MG63 (cell line): ENCODE measurements at regions not wholly inside any gene's neighbourhood (a gene's known extent, or its start where the extent isn't known, plus 50 kb on each side); places are given as distances from the start of the nearest gene placed in this dataset.

Experiments
- DNase-seq: peaks from one replicate; pipeline ENCODE4 v3.0.0-alpha.2; 2020
- H3K27me3 ChIP-seq: fragments of 250-450 bp; sonication (Bioruptor Pico); 2 replicates; pipeline ENCODE4 v1.5.1; 2020; ENCODE audit warnings: mild to moderate bottlenecking, moderate library complexity
- H3K36me3 ChIP-seq: fragments of 250-450 bp; sonication (Bioruptor Pico); 2 replicates; pipeline ENCODE4 v1.5.1; 2020; ENCODE audit warnings: mild to moderate bottlenecking, moderate library complexity
- H3K4me3 ChIP-seq: fragments of 250-450 bp; sonication (Bioruptor Pico); 2 replicates; pipeline ENCODE4 v1.5.1; 2020; ENCODE audit warnings: mild to moderate bottlenecking, moderate library complexity
- H3K9me3 ChIP-seq: fragments of 250-450 bp; sonication (Bioruptor Pico); 2 replicates; pipeline ENCODE4 v1.5.1; 2020; ENCODE audit warnings: mild to moderate bottlenecking, moderate library complexity

DNA sequence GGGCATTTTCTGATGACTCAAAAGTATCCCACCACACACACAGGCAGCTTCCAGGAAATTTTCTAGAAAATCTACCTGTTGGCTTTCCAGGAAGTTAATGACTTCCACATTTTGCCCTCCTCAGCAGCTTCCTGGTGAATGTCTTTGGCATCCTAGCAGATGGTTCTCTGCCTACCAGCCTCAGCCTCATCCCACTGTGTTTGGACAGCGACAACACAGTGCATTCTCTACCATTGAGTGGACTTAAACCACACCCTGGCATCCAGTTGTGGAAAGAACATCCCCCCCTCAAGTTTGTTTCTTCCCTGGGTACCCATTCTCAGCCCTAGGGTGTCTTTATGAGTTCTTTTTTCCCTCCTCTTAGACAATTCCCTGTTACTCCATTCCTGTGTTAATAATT lies 50.8 kb upstream of the GADL1 start:
- H3K27me3 ChIP-seq = no peaks in the 10 kb centered on the region
- no peak for DNase-seq
- no peaks in the 10 kb centered on the region for H3K9me3 ChIP-seq
- H3K4me3 ChIP-seq = no peak overlapping the region
- no peaks in the 10 kb centered on the region for H3K36me3 ChIP-seq

- DNase-seq = no peak
- Histone ChIP-seq H3K9me3 (no peaks in the 10 kb centered on the region), H3K4me3 (no peak overlapping the region), H3K27me3 (no peaks in the 10 kb centered on the region), H3K36me3 (no peaks in the 10 kb centered on the region)
Observed at GRCh38 chr3:30948426-30948825, 54.0 kb upstream of the GADL1 start.

DNA sequence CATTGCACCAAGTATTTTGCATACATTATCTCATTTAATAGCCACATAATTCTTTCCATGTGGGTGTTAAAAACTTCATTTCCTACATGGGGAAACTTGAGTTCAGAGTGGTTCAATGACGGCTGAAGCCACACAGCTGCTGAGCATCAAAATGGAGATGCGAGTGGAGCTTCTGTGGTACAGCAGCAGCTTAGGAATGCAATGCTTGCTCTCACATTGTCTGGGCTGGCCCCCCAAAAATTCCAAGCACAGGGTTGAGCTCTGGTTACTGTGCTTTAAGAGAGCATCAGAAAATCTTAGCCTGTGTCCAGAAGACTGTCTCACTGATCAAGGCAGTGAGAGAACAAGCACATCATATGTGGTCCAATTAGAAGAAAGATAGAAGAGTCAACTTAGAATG lies 57.4 kb upstream of the GADL1 start:
- Histone ChIP-seq H3K36me3 (no peaks in the 10 kb centered on the region), H3K27me3 (no peaks in the 10 kb centered on the region), H3K4me3 (no peak overlapping the region), H3K9me3 (no peaks in the 10 kb centered on the region)
- no peak for DNase-seq

DNA sequence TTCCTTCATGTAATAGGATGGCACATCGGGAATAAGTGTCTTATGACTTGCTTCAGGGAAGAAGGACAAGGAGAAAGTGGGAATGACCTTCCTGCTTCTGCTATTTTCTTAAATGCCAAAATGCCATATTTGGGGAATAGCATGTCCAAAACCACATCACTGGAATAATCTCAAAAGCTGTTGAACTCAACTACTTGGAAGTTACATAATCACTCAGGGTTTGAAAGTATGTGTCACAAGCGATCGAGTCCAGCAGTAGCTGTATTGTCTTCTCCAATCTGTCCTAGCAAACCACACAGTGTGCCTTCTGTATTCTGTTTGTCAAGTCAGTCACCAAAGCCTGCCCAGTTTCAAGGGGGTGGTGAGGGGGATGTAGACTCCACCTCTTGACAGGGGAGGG lies 58.3 kb upstream of the GADL1 start:
- DNase-seq = no peak
- Histone ChIP-seq H3K4me3 (no peak overlapping the region), H3K27me3 (no peaks in the 10 kb centered on the region), H3K9me3 (no peaks in the 10 kb centered on the region), H3K36me3 (no peaks in the 10 kb centered on the region)

DNA sequence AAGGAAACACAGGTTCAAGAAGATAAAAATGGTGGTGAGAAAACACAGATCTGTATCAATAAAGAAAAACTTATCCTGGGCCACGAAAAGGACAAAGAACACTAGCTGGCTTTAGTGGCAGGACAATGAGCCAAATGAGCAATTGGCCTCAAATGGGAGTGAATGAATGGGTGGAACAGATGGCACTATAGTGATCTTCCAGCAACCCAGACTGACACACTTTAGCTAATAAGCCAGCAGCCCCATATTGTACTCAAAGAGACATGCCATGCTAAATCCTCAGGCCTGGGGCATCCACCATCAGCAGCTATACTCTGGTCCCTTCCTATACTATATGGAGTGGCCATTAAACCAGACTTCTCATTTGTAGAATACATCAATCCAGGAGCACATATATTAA lies 60.0 kb upstream of the GADL1 start:
- no peaks in the 10 kb centered on the region for H3K27me3 ChIP-seq
- no peaks in the 10 kb centered on the region for H3K9me3 ChIP-seq
- no peaks in the 10 kb centered on the region for H3K36me3 ChIP-seq
- no peak overlapping the region for H3K4me3 ChIP-seq
- DNase-seq = no peak

GRCh38 chr3:30962084-30962483 lies 67.6 kb upstream of the GADL1 start:
- H3K27me3 ChIP-seq = no peaks in the 10 kb centered on the region
- H3K36me3 ChIP-seq = no peaks in the 10 kb centered on the region
- no peak overlapping the region for H3K4me3 ChIP-seq
- H3K9me3 ChIP-seq = no peaks in the 10 kb centered on the region
- no peak for DNase-seq

DNA sequence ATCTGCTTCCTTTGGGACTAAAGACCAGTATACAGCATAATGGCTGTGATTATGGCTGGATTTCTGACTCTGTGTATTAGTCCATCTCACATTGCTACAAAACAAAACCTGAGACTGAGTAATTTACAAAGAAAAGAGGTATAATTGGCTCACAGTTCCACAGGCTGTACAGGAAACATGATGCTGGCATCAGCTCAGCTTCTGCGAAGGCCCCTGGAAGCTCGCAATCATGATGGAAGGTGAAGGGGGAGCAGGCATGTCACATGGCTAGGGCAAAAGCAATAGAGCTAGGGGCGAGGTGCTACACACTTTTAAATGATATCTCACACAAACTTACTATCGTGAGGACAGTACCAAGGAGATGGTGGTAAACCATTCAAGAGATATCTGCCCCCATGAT lies 68.0 kb upstream of the GADL1 start:
- Histone ChIP-seq H3K9me3 (no peaks in the 10 kb centered on the region), H3K27me3 (no peaks in the 10 kb centered on the region), H3K36me3 (no peaks in the 10 kb centered on the region), H3K4me3 (no peak overlapping the region)
- DNase-seq = no peak

GRCh38 chr3:30963223-30963722 lies 68.8 kb upstream of the GADL1 start:
- Histone ChIP-seq H3K9me3 (no peaks in the 10 kb centered on the region), H3K36me3 (no peaks in the 10 kb centered on the region), H3K4me3 (no peak overlapping the region), H3K27me3 (no peaks in the 10 kb centered on the region)
- DNase-seq = no peak

DNA sequence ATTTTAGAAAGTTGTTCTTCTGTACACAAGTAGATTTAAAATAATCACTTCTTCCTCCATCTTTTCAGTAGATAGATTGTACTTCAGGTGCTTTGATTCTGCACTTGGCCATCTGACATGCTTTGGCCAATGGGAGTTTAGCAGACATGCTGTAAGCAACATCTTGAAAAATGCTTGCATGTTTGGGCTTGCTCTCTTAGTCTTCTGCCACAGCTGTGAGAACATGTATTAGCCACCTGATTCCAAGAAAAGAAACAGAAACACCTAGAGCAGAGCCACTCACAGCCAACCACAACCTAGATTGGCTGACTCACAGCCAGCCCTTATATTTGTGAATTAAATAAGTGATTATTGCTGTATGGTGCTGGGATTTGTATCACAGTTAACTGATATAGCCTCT lies 70.2 kb upstream of the GADL1 start:
- Histone ChIP-seq H3K36me3 (no peaks in the 10 kb centered on the region), H3K9me3 (no peaks in the 10 kb centered on the region), H3K4me3 (no peak overlapping the region), H3K27me3 (no peaks in the 10 kb centered on the region)
- DNase-seq = no peak

GRCh38 chr3:30966896-30967295 lies 72.4 kb upstream of the GADL1 start:
- Histone ChIP-seq H3K4me3 (no peak overlapping the region), H3K36me3 (no peaks in the 10 kb centered on the region), H3K27me3 (no peaks in the 10 kb centered on the region), H3K9me3 (no peaks in the 10 kb centered on the region)
- no peak for DNase-seq

DNA sequence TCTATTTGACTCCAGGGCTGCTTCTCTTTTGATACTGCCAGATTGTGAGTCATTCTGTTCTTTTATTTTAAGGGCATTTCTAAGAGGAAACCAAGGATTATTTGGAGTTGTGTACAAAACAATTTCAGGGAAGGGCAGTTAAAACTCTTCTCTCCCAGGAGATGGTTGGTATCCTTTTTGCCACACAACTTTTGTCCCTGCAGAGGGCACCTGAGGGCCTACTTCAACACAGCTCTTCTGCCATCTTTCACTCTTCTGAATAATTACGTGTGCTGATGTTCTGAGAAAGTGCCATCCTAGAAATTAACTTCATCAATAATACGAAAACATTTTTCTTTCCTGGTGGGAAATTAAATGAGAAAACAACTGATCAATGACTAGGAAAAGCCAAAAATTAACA lies 75.7 kb upstream of the GADL1 start:
- DNase-seq = no peak
- Histone ChIP-seq H3K9me3 (no peaks in the 10 kb centered on the region), H3K27me3 (no peaks in the 10 kb centered on the region), H3K36me3 (no peaks in the 10 kb centered on the region), H3K4me3 (no peak overlapping the region)

DNA sequence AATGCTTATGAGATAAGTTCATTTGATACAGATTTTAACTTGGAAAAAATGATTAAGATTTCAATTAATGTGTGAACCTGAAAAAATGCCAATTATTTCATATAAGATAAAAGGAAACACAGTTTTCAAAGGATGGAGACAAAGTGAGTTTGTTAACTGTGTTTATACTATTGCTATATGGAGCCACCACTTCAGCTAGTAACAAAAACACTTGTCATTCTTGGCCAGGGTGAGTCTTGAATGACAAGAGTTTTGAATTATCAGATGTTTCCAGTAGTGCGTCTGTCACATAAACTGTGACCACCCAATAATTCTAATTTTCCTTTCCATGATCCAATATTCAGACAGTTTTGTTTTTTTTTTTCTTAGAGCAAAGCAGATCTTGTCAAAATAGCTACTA lies 78.0 kb upstream of the GADL1 start:
- no peak for DNase-seq
- Histone ChIP-seq H3K9me3 (no peaks in the 10 kb centered on the region), H3K4me3 (no peak overlapping the region), H3K27me3 (no peaks in the 10 kb centered on the region), H3K36me3 (no peaks in the 10 kb centered on the region)

DNA sequence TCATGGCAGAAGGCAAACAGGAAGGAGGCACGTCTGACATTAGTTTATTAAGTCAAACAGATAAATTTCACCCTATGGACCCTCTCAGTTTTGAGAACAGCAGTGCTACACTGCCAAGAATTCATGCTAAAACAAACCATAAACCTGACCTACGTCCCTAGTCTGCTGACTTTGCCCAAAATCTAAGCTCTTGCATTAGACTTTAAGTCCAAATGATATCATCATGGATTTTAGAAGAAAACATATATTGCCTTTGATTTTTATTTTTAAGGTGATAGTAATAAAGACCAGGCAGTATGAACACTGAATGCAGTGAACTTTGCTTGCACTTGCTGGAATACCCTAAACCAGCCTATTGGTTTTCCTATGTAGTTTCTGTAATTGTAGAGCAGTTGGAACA lies 79.6 kb upstream of the GADL1 start:
- no peak for DNase-seq
- Histone ChIP-seq H3K36me3 (no peaks in the 10 kb centered on the region), H3K9me3 (no peaks in the 10 kb centered on the region), H3K27me3 (no peaks in the 10 kb centered on the region), H3K4me3 (no peak overlapping the region)

DNA sequence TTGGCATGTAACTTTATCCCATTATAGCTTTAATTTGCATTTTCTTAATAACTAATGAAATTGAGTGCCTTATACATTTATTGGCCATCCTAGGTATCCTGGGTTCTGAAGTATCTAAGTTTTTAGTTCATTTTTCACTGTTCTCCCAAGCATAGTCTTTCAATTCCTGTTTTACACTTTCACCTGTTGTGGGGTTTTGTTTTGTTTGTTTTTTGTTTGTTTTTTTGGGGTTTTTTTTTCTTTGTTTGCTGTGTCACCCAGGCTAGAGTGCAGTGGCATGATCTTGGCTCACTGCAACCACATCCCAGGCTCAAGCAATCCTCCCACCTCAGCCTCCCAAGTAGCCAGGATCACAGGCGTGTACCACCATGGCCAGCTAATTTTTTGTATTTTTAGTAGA lies 83.1 kb upstream of the GADL1 start:
- Histone ChIP-seq H3K4me3 (no peak overlapping the region), H3K9me3 (no peaks in the 10 kb centered on the region), H3K36me3 (no peaks in the 10 kb centered on the region), H3K27me3 (no peaks in the 10 kb centered on the region)
- DNase-seq = no peak

GRCh38 chr3:30980993-30981392 lies 86.5 kb upstream of the GADL1 start:
- no peak overlapping the region for H3K4me3 ChIP-seq
- no peaks in the 10 kb centered on the region for H3K27me3 ChIP-seq
- DNase-seq = no peak
- H3K36me3 ChIP-seq = no peaks in the 10 kb centered on the region
- H3K9me3 ChIP-seq = no peaks in the 10 kb centered on the region

DNA sequence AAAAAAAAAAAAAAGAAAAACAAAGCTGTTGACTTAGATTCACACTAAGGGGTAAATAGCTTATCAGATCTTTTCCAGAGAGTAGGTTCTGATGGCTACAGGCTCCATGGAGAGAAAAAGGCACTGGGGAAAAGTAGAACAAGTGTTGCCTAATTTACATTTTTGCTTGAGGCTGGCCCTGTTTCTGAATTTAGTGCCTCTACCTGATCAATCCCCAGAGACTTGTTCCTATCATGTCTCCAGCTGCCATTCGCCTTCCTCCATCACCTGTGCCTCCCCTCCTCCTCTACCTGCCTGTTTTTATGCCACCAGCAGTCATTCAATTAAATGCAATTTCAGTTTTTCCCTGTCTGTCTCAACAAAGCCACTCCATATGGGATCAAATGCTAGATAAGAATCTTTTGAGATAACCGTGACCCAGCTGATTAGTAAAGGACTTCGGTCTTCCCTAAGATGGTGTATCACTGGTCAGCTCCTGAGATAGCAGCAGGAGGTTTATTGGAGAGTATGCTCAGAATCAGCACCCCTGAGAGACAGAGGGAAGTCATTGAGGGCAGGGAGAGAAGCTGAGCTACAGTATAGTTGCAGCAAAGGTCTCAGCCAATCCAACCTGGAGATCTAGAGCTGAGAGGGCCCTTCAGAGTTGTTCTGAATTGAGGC lies 88.1 kb upstream of the GADL1 start:
- Histone ChIP-seq H3K27me3 (no peaks in the 10 kb centered on the region), H3K36me3 (no peaks in the 10 kb centered on the region), H3K4me3 (no peak overlapping the region), H3K9me3 (no peaks in the 10 kb centered on the region)
- no peak for DNase-seq

DNA sequence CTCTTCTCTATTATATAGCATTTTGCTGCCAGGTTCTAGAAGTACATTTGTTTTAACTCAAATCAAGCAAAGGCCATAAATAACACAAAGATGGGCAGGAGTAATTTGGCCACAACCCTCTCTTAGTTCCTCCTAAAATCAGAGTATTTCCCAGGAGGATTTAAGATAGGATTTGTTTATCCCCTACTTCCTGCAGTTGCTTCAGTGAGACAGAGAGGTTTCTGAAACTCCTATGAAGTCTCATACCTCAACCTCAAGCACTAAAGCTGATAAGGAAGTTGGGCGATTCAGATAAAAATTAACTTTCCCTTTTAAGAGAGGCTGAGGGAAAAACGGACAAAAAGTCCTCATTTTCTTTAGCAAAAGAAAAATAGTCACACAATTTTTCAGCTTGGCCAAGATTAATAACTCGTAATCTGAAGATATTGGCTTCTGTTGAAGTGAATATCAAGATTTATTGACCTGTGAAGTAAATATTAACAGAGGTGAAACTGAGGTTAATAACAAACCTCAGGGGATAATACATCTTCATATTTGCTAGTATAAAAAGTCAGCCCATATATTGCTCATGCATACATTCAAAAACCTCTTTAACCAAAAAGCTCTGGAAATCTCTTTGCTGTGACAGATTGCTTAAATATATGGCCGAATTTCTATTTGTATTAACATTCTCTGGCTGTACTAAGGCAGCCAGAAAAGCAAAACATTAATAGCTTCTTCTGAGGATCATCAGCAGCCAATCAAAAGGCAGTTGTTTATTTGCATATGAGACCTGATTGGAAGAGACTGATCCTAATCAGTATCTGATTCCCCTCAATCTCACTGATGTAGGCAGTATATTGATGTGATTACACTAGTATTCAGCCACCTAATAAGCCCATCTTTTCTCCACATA lies 90.6 kb upstream of the GADL1 start:
- Histone ChIP-seq H3K36me3 (no peaks in the 10 kb centered on the region), H3K4me3 (no peak overlapping the region), H3K27me3 (no peaks in the 10 kb centered on the region), H3K9me3 (no peaks in the 10 kb centered on the region)
- DNase-seq = no peak

DNA sequence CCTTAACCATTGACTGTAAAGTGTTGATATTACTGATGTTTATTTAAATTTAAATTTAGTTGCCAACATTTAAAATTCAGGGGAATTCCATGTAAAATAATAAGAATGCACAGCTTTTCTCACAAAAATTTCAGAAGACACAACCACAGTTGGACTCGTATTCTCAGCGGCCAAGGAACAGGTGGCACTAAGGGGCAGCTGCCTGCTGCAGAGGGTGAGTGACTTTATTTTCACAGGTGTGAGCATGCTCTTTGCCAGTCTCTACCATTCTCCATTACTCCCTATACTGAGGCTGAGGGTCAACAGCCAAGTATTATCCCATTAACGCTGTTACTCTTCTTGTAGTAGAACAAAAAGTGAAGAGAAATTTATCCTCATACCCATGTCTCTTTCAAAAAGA lies 92.1 kb upstream of the GADL1 start:
- Histone ChIP-seq H3K4me3 (no peak overlapping the region), H3K27me3 (no peaks in the 10 kb centered on the region), H3K9me3 (no peaks in the 10 kb centered on the region), H3K36me3 (no peaks in the 10 kb centered on the region)
- DNase-seq = no peak
